GM12878 (cell line): ENCODE measurements at regions not wholly inside any gene's neighbourhood (a gene's known extent, or its start where the extent isn't known, plus 50 kb on each side); places are given as distances from the start of the nearest gene placed in this dataset.

ENCODE experiments used
- ATAC-seq: fragments of 200-7000 bp; cut with Tn5 transposase; 3 replicates; pipeline ENCODE4 v1.9.1; 2020; ENCODE audit warnings: mild to moderate bottlenecking, moderate library complexity
- BruUV-seq: library from RNA; stranded (reverse); fragments of 400-500 nt; replicated peaks from 2 replicates; lab custom pipeline; 2021; lab: Mats Ljungman, UMichigan
- CTCF ChIA-PET: fragments of 300-600 bp; sonication (Branson Sonifier 250); formaldehyde crosslinking; extraction: SDS; loops from one replicate; lab custom pipeline; 2021; ENCODE audit warnings: inconsistent platforms; lab: Yijun Ruan, JAX
- POLR2A ChIA-PET: fragments of 350-600 bp; formaldehyde crosslinking; extraction: SDS; loops from one replicate; lab custom pipeline; 2021; ENCODE audit warnings: inconsistent platforms; lab: Charles Lee
- RAD21 ChIA-PET: fragments of 300-600 bp; sonication (Branson Sonifier 250); formaldehyde crosslinking; loops from one replicate; lab custom pipeline; 2023; ENCODE audit warnings: antibody characterized with exemption; ENCODE audit not compliant: unreplicated experiment; lab: Charles Lee
- SMC1A ChIA-PET: fragments of 300-600 bp; sonication (Branson Sonifier 250); formaldehyde crosslinking; loops from one replicate; lab custom pipeline; 2023; ENCODE audit not compliant: unreplicated experiment, uncharacterized antibody; lab: Charles Lee
- DNase-seq: peaks from one replicate; pipeline ENCODE4 v3.0.0-alpha.2; 2011; ENCODE audit warnings: low read depth, low spot score
- FAIRE-seq: peaks from 3 replicates; lab custom pipeline; 2011; peaks lifted over from hg19 to GRCh38; lab: Jason Lieb, UNC
- H2AFZ ChIP-seq: 2 replicates; pipeline ENCODE4 v1.6.0; 2011; ENCODE audit warnings: low read depth, low read length, control low read depth; ENCODE audit not compliant: control insufficient read depth
- H3K27ac ChIP-seq: 2 replicates; pipeline ENCODE4 v1.5.1; 2011; ENCODE audit warnings: control low read depth; ENCODE audit not compliant: control insufficient read depth, insufficient read depth
- H3K27me3 ChIP-seq, 2 experiments: replicated peaks in 1 of 2; 2 replicates each; pipeline versions ENCODE4 v1.6.0 to v1.6.1; 2011; ENCODE audit warnings: low read length in 1 of 2; ENCODE audit not compliant: control insufficient read depth in 2 of 2, insufficient read depth in 2 of 2
- H3K36me3 ChIP-seq, 2 experiments: 2 replicates each; pipeline ENCODE4 v1.5.1; 2011; ENCODE audit warnings: low read length in 1 of 2; ENCODE audit not compliant: control insufficient read depth in 2 of 2, insufficient read depth in 2 of 2
- H3K4me1 ChIP-seq: 2 replicates; pipeline ENCODE4 v1.6.1; 2011; ENCODE audit warnings: mild to moderate bottlenecking, low read length, moderate library complexity, mixed read lengths; ENCODE audit not compliant: control insufficient read depth, insufficient read depth
- H3K4me2 ChIP-seq: 2 replicates; pipeline ENCODE4 v1.6.0; 2011; ENCODE audit warnings: control low read depth; ENCODE audit not compliant: control insufficient read depth, insufficient read depth
- H3K4me3 ChIP-seq: fragments of 200-600 bp; sonication (generic); 2 replicates; pipeline ENCODE4 v1.5.1; 2016
- H3K79me2 ChIP-seq: 2 replicates; pipeline ENCODE4 v1.6.0; 2011; ENCODE audit warnings: low read length; ENCODE audit not compliant: control insufficient read depth, insufficient read depth
- H3K9ac ChIP-seq: 2 replicates; pipeline ENCODE4 v1.8.0; 2011; ENCODE audit warnings: low read length, control low read depth, mixed read lengths; ENCODE audit not compliant: control insufficient read depth, insufficient read depth
- H3K9me3 ChIP-seq: replicated peaks from 3 replicates; pipeline ENCODE4 v1.5.1; 2011; ENCODE audit warnings: mild to moderate bottlenecking, low read length; ENCODE audit not compliant: control insufficient read depth, insufficient read depth
- H4K20me1 ChIP-seq: 2 replicates; pipeline ENCODE4 v1.6.0; 2011; ENCODE audit not compliant: control insufficient read depth, insufficient read depth
- ASH2L ChIP-seq: fragments of 300-600, 200-600 bp; sonication (generic); IDR thresholded peaks from 2 replicates; pipeline ENCODE4 v1.6.1; 2017; ENCODE audit warnings: low read depth, mild to moderate bottlenecking, borderline replicate concordance
- BCL11A ChIP-seq: IDR thresholded peaks from 2 replicates; pipeline ENCODE4 v1.6.1; 2011; ENCODE audit warnings: low read depth, low read length
- BRCA1 ChIP-seq: IDR thresholded peaks from 2 replicates; pipeline ENCODE4 v1.6.1; 2011; ENCODE audit warnings: low read depth, low read length, improper control_type of control experiment
- EED ChIP-seq: sonication (generic); IDR thresholded peaks from 2 replicates; pipeline ENCODE4 v1.6.1; 2016; ENCODE audit warnings: antibody characterized with exemption, low read depth
- MTA2 ChIP-seq: fragments of 450-650 bp; IDR thresholded peaks from 2 replicates; pipeline ENCODE4 v1.6.1; 2016; ENCODE audit warnings: low read depth, mild to moderate bottlenecking, moderate library complexity
- NBN ChIP-seq: fragments of 450-650 bp; IDR thresholded peaks from 2 replicates; pipeline ENCODE4 v1.6.1; 2016
- NR2C2 ChIP-seq: IDR thresholded peaks from 2 replicates; pipeline ENCODE4 v1.6.1; 2011; ENCODE audit warnings: borderline replicate concordance, low read depth; ENCODE audit not compliant: control insufficient read depth, insufficient read length
- POU2F2 ChIP-seq: IDR thresholded peaks from 3 replicates; pipeline ENCODE4 v1.6.1; 2011; ENCODE audit warnings: low read depth, mild to moderate bottlenecking, low read length, borderline replicate concordance
- RAD51 ChIP-seq: fragments of 450-650 bp; IDR thresholded peaks from 2 replicates; pipeline ENCODE4 v1.6.1; 2016; ENCODE audit warnings: moderate library complexity, mild to moderate bottlenecking, inconsistent platforms
- RBBP5 ChIP-seq: fragments of 200-600 bp; sonication (generic); conservative IDR thresholded peaks from 2 replicates; pipeline ENCODE4 v1.6.1; 2016
- RELA ChIP-seq: fragments of 450-650 bp; IDR thresholded peaks from 2 replicates; pipeline ENCODE4 v1.8.0; 2014; ENCODE audit warnings: borderline replicate concordance; ENCODE audit not compliant: partially characterized antibody
- SMAD1 ChIP-seq: fragments of 450-650 bp; IDR thresholded peaks from 2 replicates; pipeline ENCODE4 v1.6.1; 2018; ENCODE audit warnings: mild to moderate bottlenecking, low read depth; ENCODE audit not compliant: partially characterized antibody
- SREBF1 ChIP-seq: IDR thresholded peaks from 2 replicates; pipeline ENCODE4 v1.6.1; 2012; ENCODE audit warnings: mild to moderate bottlenecking, low read length
- ZBTB4 ChIP-seq: fragments of 450-650 bp; formaldehyde crosslinking; IDR thresholded peaks from 2 replicates; pipeline ENCODE4 v1.4.0; 2022; ENCODE audit warnings: mild to moderate bottlenecking, moderate library complexity
- ZNF687 ChIP-seq: fragments of 450-650 bp; IDR thresholded peaks from 2 replicates; pipeline ENCODE4 v1.6.1; 2017; ENCODE audit warnings: mild to moderate bottlenecking, moderate library complexity
- WGBS: methylation state at CpG from one replicate; pipeline ENCODE4 v1.1.6; 2016; ENCODE audit warnings: low lambda C conversion rate; ENCODE audit not compliant: insufficient replicate concordance, insufficient coverage; ENCODE audit errors: missing lambda C conversion rate; 5-methylcytosine and 5-hydroxymethylcytosine counted together
- in situ Hi-C: fragments of 300-500 bp; cut with MboI; formaldehyde crosslinking; loops from 9 replicates; pipeline ENCODE4 v1.14.3; 2018; ENCODE audit warnings: mixed read lengths
- intact Hi-C: fragments of 100-400 bp; cut with micrococcal nuclease; formaldehyde crosslinking; loops from one replicate; pipeline ENCODE4 v1.14.2; 2022; ENCODE audit not compliant: unreplicated experiment

GRCh38 chr10:15439341-15439842 is 68.3 kb upstream of the FAM171A1 start:
- in situ Hi-C loops: loop anchor here (10.0 kb wide), 1 partner anchor 385 kb away; no protein-coding TSS in a partner anchor
- H3K27me3 ChIP-seq: no peaks in the 10 kb centered on the region
- POLR2A ChIA-PET: no interaction called here
- BruUV-seq: no TSS peak
- H3K36me3 ChIP-seq: no peaks in the 10 kb centered on the region
- RAD21 ChIA-PET: no interaction called here
- CTCF ChIA-PET: no interaction called here
- no peak overlapping the region for H2AFZ ChIP-seq
- FAIRE-seq: no peak
- H3K9ac ChIP-seq: no peak overlapping the region
- H3K4me1 ChIP-seq: no peaks in the 10 kb centered on the region
- no peaks in the 10 kb centered on the region for H3K9me3 ChIP-seq
- H3K4me3 ChIP-seq: no peak overlapping the region
- no peak for TF ChIP-seq SREBF1
- TF ChIP-seq BCL11A: no peak
- no peak for TF ChIP-seq MTA2
- no peak for TF ChIP-seq RAD51
- TF ChIP-seq EED: no peak
- TF ChIP-seq ASH2L: no peak
- no peak for TF ChIP-seq ZBTB4
- TF ChIP-seq POU2F2: no peak
- no peak for TF ChIP-seq RBBP5
- TF ChIP-seq NR2C2: no peak
- no peak for TF ChIP-seq RELA
- no peak for TF ChIP-seq SMAD1
- TF ChIP-seq ZNF687: no peak
- TF ChIP-seq BRCA1: no peak
- no peak for TF ChIP-seq NBN
- TF ChIP-seq, all 136 proteins: peak for 0
- ATAC-seq: no peak
- no peak for DNase-seq
- Histone ChIP-seq H3K27ac (no peak overlapping the region), H3K79me2 (no peaks in the 10 kb centered on the region), H4K20me1 (no peaks in the 10 kb centered on the region), H3K4me2 (no peak overlapping the region)
- SMC1A ChIA-PET: no interaction called here
- intact Hi-C loops: no loop called here
- WGBS: 29% methylated on average over 12 of the region's 12 CpGs
